ENCODE measurements at regions not wholly inside any gene's neighbourhood (a gene's known extent, or its start where the extent isn't known, plus 50 kb on each side); places are given as distances from the start of the nearest gene placed in this dataset.
A peak's percentile ranks its signal among the peaks of the same experiment; 100 is the strongest.
"Not testable (repeated sequence)": the region's sequence is repeated elsewhere in the genome, so short reads cannot be mapped to it uniquely, and the experiment has no call there.

GRCh38 chr6:6986344-6986743 is 121.4 kb upstream of the RREB1 start:
- DNase-seq = no peak
- H3K27ac ChIP-seq = no peak overlapping the region
- no peak overlapping the region for H3K4me3 ChIP-seq
- no peak for TF ChIP-seq POLR2A (IDR thresholded peaks at IDR 0.05)
- TF ChIP-seq CTCF (IDR thresholded peaks at IDR 0.05 in 8 of 11, conservative IDR thresholded peaks at IDR 0.05 in 3 of 11) = no peak
- no peak for TF ChIP-seq POLR2AphosphoS5 (IDR thresholded peaks at IDR 0.05)
- intact Hi-C loops (cut with DNase I; ENCODE audit: low total_unique reads) = no loop called here
- no peaks in the 10 kb centered on the region for H3K27me3 ChIP-seq (replicated peaks in 1 of 7)
- H3K9me3 ChIP-seq = no peaks in the 10 kb centered on the region
- H3K4me1 ChIP-seq = peaks cover 0 to 5% (median 0%) of the 10 kb centered on the region in 6 donors
- 92 to 100% (median 95%) methylated on average over 1 of the region's 1 CpG for WGBS, 5 donors
- H3K36me3 ChIP-seq = no peaks in the 10 kb centered on the region

- intact Hi-C loops (cut with DNase I; ENCODE audit: low total_unique reads) = no loop called here
- no peaks in the 10 kb centered on the region for H3K27me3 ChIP-seq (replicated peaks in 1 of 7)
- no peaks in the 10 kb centered on the region for H3K9me3 ChIP-seq
- no peaks in the 10 kb centered on the region for H3K36me3 ChIP-seq
- no peak overlapping the region for H3K4me3 ChIP-seq
- WGBS, 5 donors = 64 to 79% (median 75%) methylated on average over 4 of the region's 4 CpGs
- TF ChIP-seq POLR2A (IDR thresholded peaks at IDR 0.05) (no peak), CTCF (IDR thresholded peaks at IDR 0.05 in 8 of 11, conservative IDR thresholded peaks at IDR 0.05 in 3 of 11) (no peak), POLR2AphosphoS5 (IDR thresholded peaks at IDR 0.05) (no peak)
- no peak overlapping the region for H3K27ac ChIP-seq
- no peak for DNase-seq
- peaks cover 0 to 5% (median 0%) of the 10 kb centered on the region in 6 donors for H3K4me1 ChIP-seq
Observed at GRCh38 chr6:6987749-6988148, 120.0 kb upstream of the RREB1 start.

GRCh38 chr6:6990059-6990458 is 117.7 kb upstream of the RREB1 start:
- H3K9me3 ChIP-seq; H3K4me3 ChIP-seq; H3K27me3 ChIP-seq (replicated peaks in 1 of 7); intact Hi-C loops (cut with DNase I; ENCODE audit: low total_unique reads); DNase-seq; H3K36me3 ChIP-seq; H3K4me1 ChIP-seq; H3K27ac ChIP-seq: not testable (repeated sequence)
- 91 to 98% (median 93%) methylated on average over 4 of the region's 4 CpGs for WGBS, 5 donors

- Histone ChIP-seq H3K4me3 (no peak overlapping the region), H3K4me1 (no peaks in the 10 kb centered on the region), H3K27me3 (replicated peaks in 1 of 7) (no peaks in the 10 kb centered on the region), H3K9me3 (no peaks in the 10 kb centered on the region), H3K36me3 (no peaks in the 10 kb centered on the region), H3K27ac (no peak overlapping the region)
- no peak for TF ChIP-seq POLR2A (IDR thresholded peaks at IDR 0.05)
- intact Hi-C loops (cut with DNase I; ENCODE audit: low total_unique reads) = no loop called here
- WGBS, 5 donors = 96 to 100% (median 97%) methylated on average over 4 of the region's 4 CpGs
- peak; percentile 4 for DNase-seq
Observed at GRCh38 chr6:6993503-6994237, 114.1 kb upstream of the RREB1 start.

- peak; percentile 37 for DNase-seq
- H3K4me1 ChIP-seq = no peaks in the 10 kb centered on the region
- intact Hi-C loops (cut with DNase I; ENCODE audit: low total_unique reads) = no loop called here
- H3K9me3 ChIP-seq = no peaks in the 10 kb centered on the region
- H3K4me3 ChIP-seq = no peak overlapping the region
- H3K27ac ChIP-seq = no peak overlapping the region
- 84 to 97% (median 90%) methylated on average over 8 of the region's 8 CpGs for WGBS, 5 donors
- no peaks in the 10 kb centered on the region for H3K27me3 ChIP-seq (replicated peaks in 1 of 7)
- TF ChIP-seq POLR2A (IDR thresholded peaks at IDR 0.05) = no peak
- TF ChIP-seq POLR2AphosphoS5 (IDR thresholded peaks at IDR 0.05) = no peak
- no peaks in the 10 kb centered on the region for H3K36me3 ChIP-seq
Observed at GRCh38 chr6:6994796-6995195, 113.0 kb upstream of the RREB1 start.
